ENCODE measurements at regions not wholly inside any gene's neighbourhood (a gene's known extent, or its start where the extent isn't known, plus 50 kb on each side); places are given as distances from the start of the nearest gene placed in this dataset.

- no peaks in the 10 kb centered on the region for H4K20me1 ChIP-seq (ENCODE audit: insufficient read depth)
- no peaks in the 10 kb centered on the region for H3K4me1 ChIP-seq (replicated peaks; ENCODE audit: insufficient read depth)
- H3K9me2 ChIP-seq (ENCODE audit: insufficient read depth), result no peaks in the 10 kb centered on the region
- H3K79me2 ChIP-seq (ENCODE audit: low read depth), result no peaks in the 10 kb centered on the region
- TF ChIP-seq EZH2 (IDR thresholded peaks at IDR 0.05; ENCODE audit: low read depth) (no peak), CTCF (conservative IDR thresholded peaks at IDR 0.05) (no peak)
- BruUV-seq (replicated peaks), result no TSS peak
- H3K9me3 ChIP-seq (ENCODE audit: insufficient read depth, low read depth), result no peaks in the 10 kb centered on the region
- H3K27me3 ChIP-seq (ENCODE audit: insufficient read depth, low read depth), result no peaks in the 10 kb centered on the region
- intact Hi-C loops (cut with micrococcal nuclease; ENCODE audit: unreplicated experiment), result no loop called here
- DNase-seq, result no peak
- H3F3A ChIP-seq (ENCODE audit: insufficient read depth, low read depth), result no peaks in the 10 kb centered on the region
- no peak overlapping the region for H3K4me2 ChIP-seq
- no peak overlapping the region for H2AFZ ChIP-seq
- POLR2A ChIA-PET (ENCODE audit: unreplicated experiment), result no interaction called here
- no peaks in the 10 kb centered on the region for H3K36me3 ChIP-seq (ENCODE audit: low read depth)
- H3K4me3 ChIP-seq, result no peak overlapping the region
- no peak overlapping the region for H3K27ac ChIP-seq
- CTCF ChIA-PET, result no interaction called here
These were observed 281.4 kb downstream of the RAB28 start for GRCh38 chr4:13202701-13203100.

GRCh38 chr4:13201241-13201640 is 282.9 kb downstream of the RAB28 start:
- Histone ChIP-seq H3K4me1 (replicated peaks; ENCODE audit: insufficient read depth) (no peaks in the 10 kb centered on the region), H2AFZ (no peak overlapping the region), H3K79me2 (ENCODE audit: low read depth) (no peaks in the 10 kb centered on the region), H3K9me2 (ENCODE audit: insufficient read depth) (no peaks in the 10 kb centered on the region), H4K20me1 (ENCODE audit: insufficient read depth) (no peaks in the 10 kb centered on the region), H3K4me2 (no peak overlapping the region), H3K27me3 (ENCODE audit: insufficient read depth, low read depth) (no peaks in the 10 kb centered on the region), H3K36me3 (ENCODE audit: low read depth) (no peaks in the 10 kb centered on the region), H3K4me3 (no peak overlapping the region), H3F3A (ENCODE audit: insufficient read depth, low read depth) (no peaks in the 10 kb centered on the region), H3K9me3 (ENCODE audit: insufficient read depth, low read depth) (no peaks in the 10 kb centered on the region), H3K27ac (no peak overlapping the region)
- no peak for TF ChIP-seq CTCF (conservative IDR thresholded peaks at IDR 0.05)
- ChIA-PET POLR2A (ENCODE audit: unreplicated experiment) (no interaction called here), CTCF (no interaction called here)
- BruUV-seq (replicated peaks), result no TSS peak
- DNase-seq, result no peak
- intact Hi-C loops (cut with micrococcal nuclease; ENCODE audit: unreplicated experiment), result no loop called here

GRCh38 chr4:13196721-13197120 is 287.4 kb downstream of the RAB28 start:
- CTCF ChIA-PET, result no interaction called here
- Histone ChIP-seq H3K9me2 (ENCODE audit: insufficient read depth) (no peaks in the 10 kb centered on the region), H3K4me1 (replicated peaks; ENCODE audit: insufficient read depth) (no peaks in the 10 kb centered on the region), H3K79me2 (ENCODE audit: low read depth) (no peaks in the 10 kb centered on the region), H3K36me3 (ENCODE audit: low read depth) (no peaks in the 10 kb centered on the region), H3K27ac (no peak overlapping the region), H2AFZ (no peak overlapping the region), H3F3A (ENCODE audit: insufficient read depth, low read depth) (no peaks in the 10 kb centered on the region), H4K20me1 (ENCODE audit: insufficient read depth) (no peaks in the 10 kb centered on the region), H3K9me3 (ENCODE audit: insufficient read depth, low read depth) (no peaks in the 10 kb centered on the region), H3K4me2 (no peak overlapping the region), H3K4me3 (no peak overlapping the region), H3K27me3 (ENCODE audit: insufficient read depth, low read depth) (no peaks in the 10 kb centered on the region)
- POLR2A ChIA-PET (ENCODE audit: unreplicated experiment), result no interaction called here
- BruUV-seq (replicated peaks), result no TSS peak
- DNase-seq, result no peak
- intact Hi-C loops (cut with micrococcal nuclease; ENCODE audit: unreplicated experiment), result no loop called here
- TF ChIP-seq EZH2 (IDR thresholded peaks at IDR 0.05; ENCODE audit: low read depth) (no peak), CTCF (conservative IDR thresholded peaks at IDR 0.05) (no peak)

Measured in PC-9 (cell line).